ENCODE measurements at regions not wholly inside any gene's neighbourhood (a gene's known extent, or its start where the extent isn't known, plus 50 kb on each side); places are given as distances from the start of the nearest gene placed in this dataset.

DNA sequence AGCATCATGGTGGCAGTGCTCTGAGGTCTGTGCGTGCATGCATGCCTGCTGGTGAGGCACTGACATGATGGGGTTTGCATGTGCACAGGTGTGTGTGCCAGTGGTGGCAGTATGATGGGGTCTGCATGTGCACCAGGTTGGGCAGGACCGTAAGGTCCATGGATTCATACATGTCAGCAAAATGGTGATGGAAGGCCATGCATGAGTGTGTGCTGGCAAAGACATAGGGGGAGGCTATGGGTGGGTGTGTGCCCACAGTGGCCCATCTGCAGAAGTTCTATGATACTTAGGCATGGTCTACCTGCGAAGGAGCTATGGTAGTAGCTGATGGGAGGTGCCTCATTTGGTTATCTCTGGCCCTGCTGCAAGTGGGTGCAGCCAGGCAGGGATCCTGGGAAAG lies 348.0 kb upstream of the TARS1 start:
- H4K20me1 ChIP-seq (replicated peaks; ENCODE audit: insufficient read depth), result no peaks in the 10 kb centered on the region
- no peak overlapping the region for H3K4me3 Mint-ChIP-seq
- H3K4me1 Mint-ChIP-seq, result peaks cover 12% of the 10 kb centered on the region; the same call in 2 of the 3 replicates
- ATAC-seq (no peak), DNase-seq (ENCODE audit: low spot score) (no peak)
- H2AFZ ChIP-seq, result no peak overlapping the region
- H3K9me3 Mint-ChIP-seq, result no peaks in the 10 kb centered on the region; the same call in 2 of the 3 replicates
- H3K4me3 ChIP-seq, result no peak overlapping the region
- H3K79me2 ChIP-seq (replicated peaks; ENCODE audit: insufficient read depth), result no peaks in the 10 kb centered on the region
- no peaks in the 10 kb centered on the region for H3K27me3 Mint-ChIP-seq (ENCODE audit: insufficient read depth, low read depth, poor library complexity)
- no peaks in the 10 kb centered on the region for H3K4me1 ChIP-seq (ENCODE audit: insufficient read depth)
- no peaks in the 10 kb centered on the region for H3K36me3 Mint-ChIP-seq (ENCODE audit: low read depth)
- peaks cover 10% of the 10 kb centered on the region; the same call in 1 of the 2 replicates for H3K9me2 ChIP-seq (ENCODE audit: insufficient read depth)
- no peak for TF ChIP-seq CREB1 (CRISPR knock-in tag; IDR thresholded peaks at IDR 0.05; ENCODE audit: low read depth)
- TF ChIP-seq JUNB (IDR thresholded peaks at IDR 0.05; ENCODE audit: unreplicated experiment), result no peak
- TF ChIP-seq ZNF331 (CRISPR knock-in tag; IDR thresholded peaks at IDR 0.05; ENCODE audit: low read depth), result no peak
- no peak for TF ChIP-seq ZNF114 (CRISPR knock-in tag; IDR thresholded peaks at IDR 0.05)
- TF ChIP-seq, protein P1, sequence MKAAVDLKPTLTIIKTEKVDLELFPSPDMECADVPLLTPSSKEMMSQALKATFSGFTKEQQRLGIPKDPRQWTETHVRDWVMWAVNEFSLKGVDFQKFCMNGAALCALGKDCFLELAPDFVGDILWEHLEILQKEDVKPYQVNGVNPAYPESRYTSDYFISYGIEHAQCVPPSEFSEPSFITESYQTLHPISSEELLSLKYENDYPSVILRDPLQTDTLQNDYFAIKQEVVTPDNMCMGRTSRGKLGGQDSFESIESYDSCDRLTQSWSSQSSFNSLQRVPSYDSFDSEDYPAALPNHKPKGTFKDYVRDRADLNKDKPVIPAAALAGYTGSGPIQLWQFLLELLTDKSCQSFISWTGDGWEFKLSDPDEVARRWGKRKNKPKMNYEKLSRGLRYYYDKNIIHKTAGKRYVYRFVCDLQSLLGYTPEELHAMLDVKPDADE (IDR thresholded peaks at IDR 0.05), result no peak
- no peak for TF ChIP-seq NANOG (IDR thresholded peaks at IDR 0.05; ENCODE audit: borderline replicate concordance)
- no peak for TF ChIP-seq STAT1 (IDR thresholded peaks at IDR 0.05; ENCODE audit: unreplicated experiment)
- no peak for TF ChIP-seq EZH2 (IDR thresholded peaks at IDR 0.05; ENCODE audit: low read depth, unreplicated experiment)
- TF ChIP-seq EZH2phosphoT487 (IDR thresholded peaks at IDR 0.05; ENCODE audit: unreplicated experiment), result no peak
- TF ChIP-seq POLR2AphosphoS5 (IDR thresholded peaks at IDR 0.05; ENCODE audit: low read depth), result no peak
- TF ChIP-seq, protein P2, sequence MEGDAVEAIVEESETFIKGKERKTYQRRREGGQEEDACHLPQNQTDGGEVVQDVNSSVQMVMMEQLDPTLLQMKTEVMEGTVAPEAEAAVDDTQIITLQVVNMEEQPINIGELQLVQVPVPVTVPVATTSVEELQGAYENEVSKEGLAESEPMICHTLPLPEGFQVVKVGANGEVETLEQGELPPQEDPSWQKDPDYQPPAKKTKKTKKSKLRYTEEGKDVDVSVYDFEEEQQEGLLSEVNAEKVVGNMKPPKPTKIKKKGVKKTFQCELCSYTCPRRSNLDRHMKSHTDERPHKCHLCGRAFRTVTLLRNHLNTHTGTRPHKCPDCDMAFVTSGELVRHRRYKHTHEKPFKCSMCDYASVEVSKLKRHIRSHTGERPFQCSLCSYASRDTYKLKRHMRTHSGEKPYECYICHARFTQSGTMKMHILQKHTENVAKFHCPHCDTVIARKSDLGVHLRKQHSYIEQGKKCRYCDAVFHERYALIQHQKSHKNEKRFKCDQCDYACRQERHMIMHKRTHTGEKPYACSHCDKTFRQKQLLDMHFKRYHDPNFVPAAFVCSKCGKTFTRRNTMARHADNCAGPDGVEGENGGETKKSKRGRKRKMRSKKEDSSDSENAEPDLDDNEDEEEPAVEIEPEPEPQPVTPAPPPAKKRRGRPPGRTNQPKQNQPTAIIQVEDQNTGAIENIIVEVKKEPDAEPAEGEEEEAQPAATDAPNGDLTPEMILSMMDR (conservative IDR thresholded peaks at IDR 0.05; ENCODE audit: low read depth in 2 of 2), result no peak
- TF ChIP-seq, protein P3, sequence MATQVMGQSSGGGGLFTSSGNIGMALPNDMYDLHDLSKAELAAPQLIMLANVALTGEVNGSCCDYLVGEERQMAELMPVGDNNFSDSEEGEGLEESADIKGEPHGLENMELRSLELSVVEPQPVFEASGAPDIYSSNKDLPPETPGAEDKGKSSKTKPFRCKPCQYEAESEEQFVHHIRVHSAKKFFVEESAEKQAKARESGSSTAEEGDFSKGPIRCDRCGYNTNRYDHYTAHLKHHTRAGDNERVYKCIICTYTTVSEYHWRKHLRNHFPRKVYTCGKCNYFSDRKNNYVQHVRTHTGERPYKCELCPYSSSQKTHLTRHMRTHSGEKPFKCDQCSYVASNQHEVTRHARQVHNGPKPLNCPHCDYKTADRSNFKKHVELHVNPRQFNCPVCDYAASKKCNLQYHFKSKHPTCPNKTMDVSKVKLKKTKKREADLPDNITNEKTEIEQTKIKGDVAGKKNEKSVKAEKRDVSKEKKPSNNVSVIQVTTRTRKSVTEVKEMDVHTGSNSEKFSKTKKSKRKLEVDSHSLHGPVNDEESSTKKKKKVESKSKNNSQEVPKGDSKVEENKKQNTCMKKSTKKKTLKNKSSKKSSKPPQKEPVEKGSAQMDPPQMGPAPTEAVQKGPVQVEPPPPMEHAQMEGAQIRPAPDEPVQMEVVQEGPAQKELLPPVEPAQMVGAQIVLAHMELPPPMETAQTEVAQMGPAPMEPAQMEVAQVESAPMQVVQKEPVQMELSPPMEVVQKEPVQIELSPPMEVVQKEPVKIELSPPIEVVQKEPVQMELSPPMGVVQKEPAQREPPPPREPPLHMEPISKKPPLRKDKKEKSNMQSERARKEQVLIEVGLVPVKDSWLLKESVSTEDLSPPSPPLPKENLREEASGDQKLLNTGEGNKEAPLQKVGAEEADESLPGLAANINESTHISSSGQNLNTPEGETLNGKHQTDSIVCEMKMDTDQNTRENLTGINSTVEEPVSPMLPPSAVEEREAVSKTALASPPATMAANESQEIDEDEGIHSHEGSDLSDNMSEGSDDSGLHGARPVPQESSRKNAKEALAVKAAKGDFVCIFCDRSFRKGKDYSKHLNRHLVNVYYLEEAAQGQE (IDR thresholded peaks at IDR 0.05; ENCODE audit: unreplicated experiment), result no peak
- TF ChIP-seq, protein P4, sequence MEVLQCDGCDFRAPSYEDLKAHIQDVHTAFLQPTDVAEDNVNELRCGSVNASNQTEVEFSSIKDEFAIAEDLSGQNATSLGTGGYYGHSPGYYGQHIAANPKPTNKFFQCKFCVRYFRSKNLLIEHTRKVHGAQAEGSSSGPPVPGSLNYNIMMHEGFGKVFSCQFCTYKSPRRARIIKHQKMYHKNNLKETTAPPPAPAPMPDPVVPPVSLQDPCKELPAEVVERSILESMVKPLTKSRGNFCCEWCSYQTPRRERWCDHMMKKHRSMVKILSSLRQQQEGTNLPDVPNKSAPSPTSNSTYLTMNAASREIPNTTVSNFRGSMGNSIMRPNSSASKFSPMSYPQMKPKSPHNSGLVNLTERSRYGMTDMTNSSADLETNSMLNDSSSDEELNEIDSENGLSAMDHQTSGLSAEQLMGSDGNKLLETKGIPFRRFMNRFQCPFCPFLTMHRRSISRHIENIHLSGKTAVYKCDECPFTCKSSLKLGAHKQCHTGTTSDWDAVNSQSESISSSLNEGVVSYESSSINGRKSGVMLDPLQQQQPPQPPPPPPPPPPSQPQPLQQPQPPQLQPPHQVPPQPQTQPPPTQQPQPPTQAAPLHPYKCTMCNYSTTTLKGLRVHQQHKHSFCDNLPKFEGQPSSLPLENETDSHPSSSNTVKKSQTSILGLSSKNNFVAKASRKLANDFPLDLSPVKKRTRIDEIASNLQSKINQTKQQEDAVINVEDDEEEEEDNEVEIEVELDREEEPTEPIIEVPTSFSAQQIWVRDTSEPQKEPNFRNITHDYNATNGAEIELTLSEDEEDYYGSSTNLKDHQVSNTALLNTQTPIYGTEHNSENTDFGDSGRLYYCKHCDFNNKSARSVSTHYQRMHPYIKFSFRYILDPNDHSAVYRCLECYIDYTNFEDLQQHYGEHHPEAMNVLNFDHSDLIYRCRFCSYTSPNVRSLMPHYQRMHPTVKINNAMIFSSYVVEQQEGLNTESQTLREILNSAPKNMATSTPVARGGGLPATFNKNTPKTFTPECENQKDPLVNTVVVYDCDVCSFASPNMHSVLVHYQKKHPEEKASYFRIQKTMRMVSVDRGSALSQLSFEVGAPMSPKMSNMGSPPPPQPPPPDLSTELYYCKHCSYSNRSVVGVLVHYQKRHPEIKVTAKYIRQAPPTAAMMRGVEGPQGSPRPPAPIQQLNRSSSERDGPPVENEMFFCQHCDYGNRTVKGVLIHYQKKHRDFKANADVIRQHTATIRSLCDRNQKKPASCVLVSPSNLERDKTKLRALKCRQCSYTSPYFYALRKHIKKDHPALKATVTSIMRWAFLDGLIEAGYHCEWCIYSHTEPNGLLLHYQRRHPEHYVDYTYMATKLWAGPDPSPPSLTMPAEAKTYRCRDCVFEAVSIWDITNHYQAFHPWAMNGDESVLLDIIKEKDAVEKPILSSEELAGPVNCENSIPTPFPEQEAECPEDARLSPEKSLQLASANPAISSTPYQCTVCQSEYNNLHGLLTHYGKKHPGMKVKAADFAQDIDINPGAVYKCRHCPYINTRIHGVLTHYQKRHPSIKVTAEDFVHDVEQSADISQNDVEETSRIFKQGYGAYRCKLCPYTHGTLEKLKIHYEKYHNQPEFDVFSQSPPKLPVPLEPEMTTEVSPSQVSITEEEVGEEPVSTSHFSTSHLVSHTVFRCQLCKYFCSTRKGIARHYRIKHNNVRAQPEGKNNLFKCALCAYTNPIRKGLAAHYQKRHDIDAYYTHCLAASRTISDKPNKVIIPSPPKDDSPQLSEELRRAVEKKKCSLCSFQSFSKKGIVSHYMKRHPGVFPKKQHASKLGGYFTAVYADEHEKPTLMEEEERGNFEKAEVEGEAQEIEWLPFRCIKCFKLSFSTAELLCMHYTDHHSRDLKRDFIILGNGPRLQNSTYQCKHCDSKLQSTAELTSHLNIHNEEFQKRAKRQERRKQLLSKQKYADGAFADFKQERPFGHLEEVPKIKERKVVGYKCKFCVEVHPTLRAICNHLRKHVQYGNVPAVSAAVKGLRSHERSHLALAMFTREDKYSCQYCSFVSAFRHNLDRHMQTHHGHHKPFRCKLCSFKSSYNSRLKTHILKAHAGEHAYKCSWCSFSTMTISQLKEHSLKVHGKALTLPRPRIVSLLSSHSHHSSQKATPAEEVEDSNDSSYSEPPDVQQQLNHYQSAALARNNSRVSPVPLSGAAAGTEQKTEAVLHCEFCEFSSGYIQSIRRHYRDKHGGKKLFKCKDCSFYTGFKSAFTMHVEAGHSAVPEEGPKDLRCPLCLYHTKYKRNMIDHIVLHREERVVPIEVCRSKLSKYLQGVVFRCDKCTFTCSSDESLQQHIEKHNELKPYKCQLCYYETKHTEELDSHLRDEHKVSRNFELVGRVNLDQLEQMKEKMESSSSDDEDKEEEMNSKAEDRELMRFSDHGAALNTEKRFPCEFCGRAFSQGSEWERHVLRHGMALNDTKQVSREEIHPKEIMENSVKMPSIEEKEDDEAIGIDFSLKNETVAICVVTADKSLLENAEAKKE (CRISPR knock-in tag; IDR thresholded peaks at IDR 0.05), result no peak
- no peak overlapping the region; the same call in 1 of the 2 replicates for H3K27ac Mint-ChIP-seq
- no peak overlapping the region for H3K27ac ChIP-seq (ENCODE audit: low read depth)
- H3K27me3 ChIP-seq (ENCODE audit: insufficient read depth), result no peaks in the 10 kb centered on the region
- H3K36me3 ChIP-seq (ENCODE audit: insufficient read depth), result no peaks in the 10 kb centered on the region
- H3F3A ChIP-seq (replicated peaks; ENCODE audit: low read depth), result no peaks in the 10 kb centered on the region
- no peak overlapping the region for H3K4me2 ChIP-seq

All from GM23338 (cell line).